CD4-positive, alpha-beta T cell treated with Interferon alpha-2 for 1 hour (primary cell): ENCODE measurements at regions not wholly inside any gene's neighbourhood (a gene's known extent, or its start where the extent isn't known, plus 50 kb on each side); places are given as distances from the start of the nearest gene placed in this dataset.

Experiments
- DNase-seq, 2 donors: peaks; one replicate each; pipeline ENCODE4 v3.0.0-alpha.2; 2020 to 2022

GRCh38 chr5:111572561-111572960 is 60.2 kb upstream of the STARD4 start:
- no peak for DNase-seq

DNA sequence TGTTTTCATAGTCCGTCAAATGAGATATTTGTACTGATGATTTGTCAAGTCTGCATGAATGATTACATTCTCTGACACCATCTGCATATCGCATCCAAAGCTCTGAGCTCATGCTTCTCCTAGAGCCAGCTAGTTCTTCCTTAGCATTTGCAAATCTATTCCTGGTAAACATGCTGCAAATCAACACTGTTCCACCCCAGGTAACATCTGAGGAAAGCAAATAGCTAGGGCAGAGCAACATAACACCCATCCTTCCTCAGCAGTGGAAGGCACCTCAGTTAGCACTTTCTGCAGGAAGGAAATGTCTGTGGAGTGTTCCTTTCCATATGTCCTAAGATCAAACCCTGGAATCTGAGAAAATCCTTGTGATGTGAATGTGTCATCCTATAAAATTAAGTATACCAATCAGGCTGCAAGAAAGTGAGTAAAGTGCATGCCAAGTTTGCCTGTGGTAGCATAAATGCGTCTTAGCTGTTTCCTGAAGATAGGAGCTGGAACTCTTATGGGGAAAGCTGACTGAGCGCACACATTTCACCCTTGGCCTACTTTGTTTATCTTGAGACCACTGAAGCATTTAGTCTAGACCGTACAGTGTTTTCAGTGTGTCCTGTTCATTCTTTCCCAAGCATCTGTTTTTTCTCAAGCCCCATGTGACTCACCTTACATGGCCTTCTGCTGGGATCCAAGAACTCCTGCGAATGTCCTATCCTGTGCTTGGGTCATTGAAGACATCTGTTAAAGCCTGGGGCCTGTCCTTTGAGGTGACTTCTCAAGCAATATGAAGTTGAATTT is 50.9 kb upstream of the STARD4 start:
- DNase-seq, result no peak

DNA sequence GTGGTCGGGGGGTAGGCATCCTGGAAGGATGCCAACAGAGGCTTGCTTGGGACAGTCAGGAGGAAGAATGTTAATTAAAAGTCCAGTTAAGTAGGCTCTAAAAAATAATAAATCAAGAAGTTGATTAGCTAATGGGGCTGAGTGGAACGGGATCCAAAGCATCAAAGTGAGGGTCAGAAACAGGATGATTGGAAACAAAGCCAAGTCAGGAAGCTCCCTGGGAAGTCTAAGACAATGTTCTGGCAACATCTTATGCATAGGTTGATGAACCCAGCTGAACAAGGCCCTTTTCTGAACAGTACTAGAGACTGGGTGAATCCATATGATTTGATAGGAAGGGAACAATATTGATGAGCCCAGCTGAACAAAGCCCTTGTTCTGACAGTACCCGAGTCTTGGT is 50.2 kb upstream of the STARD4 start:
- no peak for DNase-seq
